Tibial nerve (tissue), 4 donors: ENCODE measurements at regions not wholly inside any gene's neighbourhood (a gene's known extent, or its start where the extent isn't known, plus 50 kb on each side); places are given as distances from the start of the nearest gene placed in this dataset.

Source experiments
- DNase-seq, 2 donors: peaks; one replicate each; pipeline ENCODE4 v3.0.0-alpha.2; 2019; ENCODE audit warnings: low spot score in 2 of 2
- H3K27ac ChIP-seq, 4 donors: fragments of 200-600 bp; sonication (generic) in 3 of 4; one replicate each; pipeline ENCODE4 v1.5.1; 2017 to 2019; ENCODE audit warnings: mild to moderate bottlenecking in 1 of 4
- H3K27me3 ChIP-seq, 2 donors: fragments of 200-600 bp; sonication (generic) in 1 of 2; one replicate each; pipeline versions ENCODE4 v1.5.1 to v1.6.0; 2017 to 2019
- H3K36me3 ChIP-seq, 3 donors: fragments of 200-600 bp; sonication (generic); one replicate each; pipeline ENCODE4 v1.5.1; 2018 to 2019
- H3K4me1 ChIP-seq, 4 donors: fragments of 200-600 bp; sonication (generic) in 3 of 4; one replicate each; pipeline ENCODE4 v1.5.1; 2017 to 2019
- H3K4me3 ChIP-seq, 4 donors: fragments of 200-600 bp; sonication (generic) in 3 of 4; one replicate each; pipeline ENCODE4 v1.5.1; 2017 to 2019; ENCODE audit warnings: mild to moderate bottlenecking in 1 of 4, moderate library complexity in 1 of 4
- H3K9me3 ChIP-seq, 4 donors: fragments of 200-600 bp; sonication (generic) in 3 of 4; one replicate each; pipeline ENCODE4 v1.5.1; 2017 to 2019
- EP300 ChIP-seq, 2 donors: sonication (generic); formaldehyde crosslinking; IDR thresholded peaks; one replicate each; pipeline ENCODE4 v1.6.1; 2017; ENCODE audit warnings: antibody characterized with exemption in 2 of 2, mild to moderate bottlenecking in 1 of 2
- POLR2A ChIP-seq, 2 donors: fragments of 450-650 bp; IDR thresholded peaks; one replicate each; pipeline ENCODE4 v1.6.1; 2017; ENCODE audit warnings: antibody characterized with exemption in 2 of 2, mild to moderate bottlenecking in 2 of 2, moderate library complexity in 2 of 2
- WGBS, 2 donors: methylation state at CpG; one replicate each; pipeline ENCODE4 v1.1.5; 2018; 5-methylcytosine and 5-hydroxymethylcytosine counted together
- TF ChIP-seq, protein P1 (sequence below), 5 experiments: fragments of 200-600 bp in 3 of 5; fragments of 450-650 bp in 2 of 5; sonication (generic) in 3 of 5; IDR thresholded peaks; one replicate each; pipeline ENCODE4 v1.5.1; 2016 to 2019; ENCODE audit warnings: antibody characterized with exemption in 5 of 5, mild to moderate bottlenecking in 3 of 5, moderate library complexity in 2 of 5

DNA sequence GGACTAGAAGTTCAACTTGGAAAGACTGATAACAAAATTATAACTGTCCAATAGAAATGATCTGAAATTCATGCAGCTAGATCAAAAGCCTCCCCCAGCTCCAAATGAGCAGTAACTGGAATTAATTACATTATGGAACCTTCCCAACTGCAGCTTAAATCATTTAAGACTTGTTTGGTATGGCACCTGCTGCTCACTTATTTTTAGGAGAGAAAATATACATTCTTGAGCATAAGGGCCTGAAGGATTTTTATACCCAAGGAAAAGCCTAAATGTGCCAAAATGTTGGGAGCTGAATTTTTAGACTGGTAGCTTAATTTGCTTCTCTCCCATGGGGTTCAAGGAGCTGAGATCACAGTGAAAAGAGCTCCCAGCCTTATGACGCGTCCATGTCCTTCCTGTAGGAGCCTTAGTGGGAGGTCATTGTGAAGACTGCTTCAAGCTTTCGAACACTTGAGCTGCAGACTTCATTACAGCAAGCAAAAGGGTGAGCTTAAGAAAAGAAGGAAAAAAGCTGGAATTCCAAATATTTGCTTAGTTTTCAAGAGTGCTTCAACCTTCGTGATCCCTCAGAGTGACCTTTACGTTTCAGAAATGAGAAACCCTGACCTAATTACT, 276.0 kb downstream of the DMAC1 start:
- WGBS, 2 donors, result 56 to 63% methylated on average over 5 of the region's 5 CpGs

DNA sequence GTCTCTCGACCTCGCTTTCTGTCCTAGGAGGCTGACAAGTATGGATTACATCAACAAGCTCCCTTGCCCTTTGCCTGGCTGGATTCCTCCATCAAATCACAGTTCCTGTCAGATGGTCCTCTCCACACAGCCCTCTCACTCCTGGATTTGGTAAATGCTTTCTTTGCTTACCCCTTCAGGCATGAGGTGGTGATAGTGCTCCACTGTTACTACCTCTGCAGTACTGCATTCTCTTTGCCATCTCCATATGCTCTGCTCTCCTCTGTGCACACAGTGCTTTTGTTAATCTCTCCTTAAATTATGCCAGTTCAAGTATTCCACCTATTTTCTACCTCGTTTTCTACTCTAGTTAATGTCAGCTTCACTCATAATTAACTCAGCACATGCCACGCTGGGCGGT, 279.2 kb downstream of the DMAC1 start:
- H3K27me3 ChIP-seq, result no peaks in the 10 kb centered on the region
- WGBS, 2 donors, result 69 to 71% methylated on average over 5 of the region's 5 CpGs
- H3K4me3 ChIP-seq, result no peak overlapping the region
- no peak overlapping the region for H3K27ac ChIP-seq
- H3K4me1 ChIP-seq, result no peaks in the 10 kb centered on the region
- TF ChIP-seq, protein P1, sequence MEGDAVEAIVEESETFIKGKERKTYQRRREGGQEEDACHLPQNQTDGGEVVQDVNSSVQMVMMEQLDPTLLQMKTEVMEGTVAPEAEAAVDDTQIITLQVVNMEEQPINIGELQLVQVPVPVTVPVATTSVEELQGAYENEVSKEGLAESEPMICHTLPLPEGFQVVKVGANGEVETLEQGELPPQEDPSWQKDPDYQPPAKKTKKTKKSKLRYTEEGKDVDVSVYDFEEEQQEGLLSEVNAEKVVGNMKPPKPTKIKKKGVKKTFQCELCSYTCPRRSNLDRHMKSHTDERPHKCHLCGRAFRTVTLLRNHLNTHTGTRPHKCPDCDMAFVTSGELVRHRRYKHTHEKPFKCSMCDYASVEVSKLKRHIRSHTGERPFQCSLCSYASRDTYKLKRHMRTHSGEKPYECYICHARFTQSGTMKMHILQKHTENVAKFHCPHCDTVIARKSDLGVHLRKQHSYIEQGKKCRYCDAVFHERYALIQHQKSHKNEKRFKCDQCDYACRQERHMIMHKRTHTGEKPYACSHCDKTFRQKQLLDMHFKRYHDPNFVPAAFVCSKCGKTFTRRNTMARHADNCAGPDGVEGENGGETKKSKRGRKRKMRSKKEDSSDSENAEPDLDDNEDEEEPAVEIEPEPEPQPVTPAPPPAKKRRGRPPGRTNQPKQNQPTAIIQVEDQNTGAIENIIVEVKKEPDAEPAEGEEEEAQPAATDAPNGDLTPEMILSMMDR (IDR thresholded peaks at IDR 0.05), result no peak
- TF ChIP-seq POLR2A (IDR thresholded peaks at IDR 0.05) (no peak), EP300 (IDR thresholded peaks at IDR 0.05) (no peak)
- H3K9me3 ChIP-seq, result no peaks in the 10 kb centered on the region
- H3K36me3 ChIP-seq, result no peaks in the 10 kb centered on the region
- no peak for DNase-seq

More for the DNA sequence above, 276.0 kb downstream of the DMAC1 start:
- Histone ChIP-seq H3K36me3 (no peaks in the 10 kb centered on the region), H3K27me3 (no peaks in the 10 kb centered on the region), H3K4me1 (no peaks in the 10 kb centered on the region), H3K9me3 (no peaks in the 10 kb centered on the region), H3K27ac (no peak overlapping the region), H3K4me3 (no peak overlapping the region)
- no peak for DNase-seq
- TF ChIP-seq EP300 (IDR thresholded peaks at IDR 0.05) (no peak), POLR2A (IDR thresholded peaks at IDR 0.05) (no peak)
- TF ChIP-seq, protein P1 (IDR thresholded peaks at IDR 0.05), result no peak

DNA sequence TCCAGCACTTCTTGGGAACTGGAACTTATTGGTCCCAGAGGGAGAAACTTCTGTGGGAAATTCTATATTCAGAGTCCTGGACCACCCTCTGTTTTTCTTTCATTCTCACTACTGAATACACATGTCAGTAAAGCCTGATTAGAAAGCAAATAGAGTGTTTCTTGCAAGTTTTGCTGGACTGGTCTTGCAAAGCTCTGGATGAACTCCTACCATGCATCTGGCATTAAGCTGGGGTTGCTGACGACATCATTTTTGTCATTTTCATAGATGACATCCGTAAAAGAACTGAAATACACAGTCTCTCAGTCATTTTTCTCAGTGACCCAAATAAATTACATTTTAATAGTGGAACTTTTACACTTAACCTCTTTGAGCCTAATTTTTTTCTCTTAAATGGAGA, 283.2 kb downstream of the DMAC1 start:
- Histone ChIP-seq H3K4me3 (no peak overlapping the region), H3K27me3 (no peaks in the 10 kb centered on the region), H3K9me3 (no peaks in the 10 kb centered on the region), H3K4me1 (no peaks in the 10 kb centered on the region), H3K36me3 (no peaks in the 10 kb centered on the region), H3K27ac (no peak overlapping the region)
- WGBS, 2 donors, result 76 to 86% methylated on average over 2 of the region's 2 CpGs
- TF ChIP-seq EP300 (IDR thresholded peaks at IDR 0.05) (no peak), POLR2A (IDR thresholded peaks at IDR 0.05) (no peak)
- TF ChIP-seq, protein P1 (IDR thresholded peaks at IDR 0.05), result no peak
- DNase-seq, result no peak

DNA sequence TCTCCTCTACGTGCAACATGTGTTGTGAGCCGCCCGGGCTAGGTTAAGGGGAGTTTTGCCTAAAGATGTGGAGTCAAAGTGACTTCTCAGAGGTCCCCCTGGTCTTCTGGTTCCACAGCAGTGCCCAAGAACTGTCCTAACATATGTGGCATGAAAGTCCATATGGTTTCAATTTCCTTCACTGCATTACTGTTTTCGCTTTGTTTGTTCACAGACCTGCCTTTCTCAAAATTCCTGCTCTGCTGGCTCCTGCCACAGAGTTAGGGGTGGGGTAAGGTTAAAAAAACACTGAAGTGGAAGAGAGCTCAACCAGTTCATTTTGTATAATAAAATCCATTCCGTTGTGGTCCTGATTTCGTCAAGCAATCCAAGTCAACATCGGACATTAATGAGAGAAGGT, 289.4 kb downstream of the DMAC1 start:
- WGBS, 2 donors, result 56 to 61% methylated on average over 7 of the region's 7 CpGs
- H3K9me3 ChIP-seq, result no peaks in the 10 kb centered on the region
- peaks cover 0 to 9% (median 0%) of the 10 kb centered on the region in 4 donors for H3K4me1 ChIP-seq
- no peak for DNase-seq
- no peak overlapping the region for H3K27ac ChIP-seq
- no peaks in the 10 kb centered on the region for H3K36me3 ChIP-seq
- TF ChIP-seq POLR2A (IDR thresholded peaks at IDR 0.05) (no peak), EP300 (IDR thresholded peaks at IDR 0.05) (no peak)
- TF ChIP-seq, protein P1 (IDR thresholded peaks at IDR 0.05), result no peak
- H3K27me3 ChIP-seq, result no peaks in the 10 kb centered on the region
- H3K4me3 ChIP-seq, result peak overlapping the region in 1 of 4 donors; percentile 14

DNA sequence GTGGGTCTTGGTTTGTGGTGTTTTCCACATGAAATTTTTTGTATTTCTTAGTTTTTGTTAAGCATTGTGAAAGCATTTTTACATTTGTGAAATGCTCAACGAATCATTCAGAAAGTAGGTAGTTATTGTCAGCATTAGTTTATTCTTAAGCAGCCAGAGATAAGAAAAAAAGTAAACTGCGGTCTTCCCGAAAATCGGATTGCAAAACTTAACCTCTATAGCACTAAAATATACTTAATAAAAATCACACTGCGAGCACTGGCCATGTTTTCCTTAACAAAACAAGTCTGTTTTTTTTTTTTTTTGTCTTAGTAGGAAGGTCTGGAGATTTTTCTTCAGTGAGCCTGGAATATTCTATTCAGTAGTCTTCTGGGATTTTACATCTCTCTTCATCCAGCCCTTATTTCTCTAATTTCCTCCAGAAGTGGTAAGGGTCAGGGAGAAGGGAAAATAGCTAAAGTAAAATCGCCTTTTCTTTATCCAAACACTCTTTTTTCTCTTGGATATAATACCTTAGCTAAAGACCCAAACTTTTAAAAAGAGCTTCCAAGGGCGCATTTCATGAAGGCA, 289.9 kb downstream of the DMAC1 start:
- 61 to 69% methylated on average over 7 of the region's 7 CpGs for WGBS, 2 donors
- DNase-seq, result no peak
- TF ChIP-seq EP300 (IDR thresholded peaks at IDR 0.05), result no peak
- TF ChIP-seq, protein P1 (IDR thresholded peaks at IDR 0.05), result no peak
- no peak for TF ChIP-seq POLR2A (IDR thresholded peaks at IDR 0.05)
- Histone ChIP-seq H3K36me3 (no peaks in the 10 kb centered on the region), H3K4me3 (peak overlapping the region in 1 of 4 donors; percentile 14), H3K27me3 (no peaks in the 10 kb centered on the region), H3K4me1 (peaks cover 0 to 9% (median 0%) of the 10 kb centered on the region in 4 donors), H3K27ac (no peak overlapping the region), H3K9me3 (no peaks in the 10 kb centered on the region)
